ENCODE measurements at regions not wholly inside any gene's neighbourhood (a gene's known extent, or its start where the extent isn't known, plus 50 kb on each side); places are given as distances from the start of the nearest gene placed in this dataset.

GRCh38 chr18:72316497-72316896 is 227.6 kb downstream of the CBLN2 start:
- no peak for ATAC-seq (replicated peaks)
- Mint-ChIP-seq H3K36me3 (ENCODE audit: low read depth) (no peaks in the 10 kb centered on the region), H3K4me3 (no peak overlapping the region), H3K27me3 (no peaks in the 10 kb centered on the region), H3K9me3 (peaks cover 15% of the 10 kb centered on the region), H3K4me1 (no peaks in the 10 kb centered on the region), H3K27ac (no peak overlapping the region)

GRCh38 chr18:72283148-72283925 is 260.8 kb downstream of the CBLN2 start:
- Mint-ChIP-seq H3K4me3 (no peak overlapping the region), H3K4me1 (no peaks in the 10 kb centered on the region), H3K36me3 (ENCODE audit: low read depth) (no peaks in the 10 kb centered on the region), H3K27ac (no peak overlapping the region), H3K27me3 (no peaks in the 10 kb centered on the region), H3K9me3 (peaks cover 8% of the 10 kb centered on the region)
- no peak for ATAC-seq (replicated peaks)

GRCh38 chr18:72273025-72273424 is 271.1 kb downstream of the CBLN2 start:
- Mint-ChIP-seq H3K4me1 (no peaks in the 10 kb centered on the region), H3K4me3 (no peak overlapping the region), H3K27me3 (no peaks in the 10 kb centered on the region), H3K36me3 (ENCODE audit: low read depth) (no peaks in the 10 kb centered on the region), H3K9me3 (peaks cover 31% of the 10 kb centered on the region), H3K27ac (no peak overlapping the region)
- no peak for ATAC-seq (replicated peaks)

GRCh38 chr18:72261590-72261989 is 282.6 kb downstream of the CBLN2 start:
- no peak overlapping the region for H3K4me3 Mint-ChIP-seq
- no peaks in the 10 kb centered on the region for H3K4me1 Mint-ChIP-seq
- H3K9me3 Mint-ChIP-seq, result peaks cover 3% of the 10 kb centered on the region
- ATAC-seq (replicated peaks), result no peak
- no peak overlapping the region for H3K27ac Mint-ChIP-seq
- no peaks in the 10 kb centered on the region for H3K27me3 Mint-ChIP-seq
- H3K36me3 Mint-ChIP-seq (ENCODE audit: low read depth), result no peaks in the 10 kb centered on the region

- H3K4me1 Mint-ChIP-seq, result no peaks in the 10 kb centered on the region
These were observed 298.1 kb downstream of the CBLN2 start for GRCh38 chr18:72246076-72246475.

GRCh38 chr18:72235422-72235821 is 308.7 kb downstream of the CBLN2 start:
- H3K4me3 Mint-ChIP-seq, result no peak overlapping the region
- ATAC-seq (replicated peaks), result no peak
- H3K27me3 Mint-ChIP-seq, result no peaks in the 10 kb centered on the region
- no peaks in the 10 kb centered on the region for H3K4me1 Mint-ChIP-seq
- H3K27ac Mint-ChIP-seq, result no peak overlapping the region
- H3K36me3 Mint-ChIP-seq (ENCODE audit: low read depth), result no peaks in the 10 kb centered on the region
- H3K9me3 Mint-ChIP-seq, result peaks cover 10% of the 10 kb centered on the region

More at GRCh38 chr18:72246076-72246475, 298.1 kb downstream of the CBLN2 start:
- Mint-ChIP-seq H3K27ac (no peak overlapping the region), H3K36me3 (ENCODE audit: low read depth) (no peaks in the 10 kb centered on the region), H3K27me3 (no peaks in the 10 kb centered on the region), H3K4me3 (no peak overlapping the region), H3K9me3 (peaks cover 8% of the 10 kb centered on the region)
- ATAC-seq (replicated peaks), result no peak

GRCh38 chr18:72233106-72233505 is 311.0 kb downstream of the CBLN2 start:
- Mint-ChIP-seq H3K4me3 (no peak overlapping the region), H3K27me3 (no peaks in the 10 kb centered on the region), H3K9me3 (peaks cover 10% of the 10 kb centered on the region), H3K4me1 (no peaks in the 10 kb centered on the region), H3K27ac (no peak overlapping the region), H3K36me3 (ENCODE audit: low read depth) (no peaks in the 10 kb centered on the region)
- ATAC-seq (replicated peaks), result no peak

GRCh38 chr18:72232644-72233043 is 311.5 kb downstream of the CBLN2 start:
- peaks cover 10% of the 10 kb centered on the region for H3K9me3 Mint-ChIP-seq
- no peak overlapping the region for H3K4me3 Mint-ChIP-seq
- H3K4me1 Mint-ChIP-seq, result no peaks in the 10 kb centered on the region
- no peak overlapping the region for H3K27ac Mint-ChIP-seq
- H3K36me3 Mint-ChIP-seq (ENCODE audit: low read depth), result no peaks in the 10 kb centered on the region
- no peak for ATAC-seq (replicated peaks)
- no peaks in the 10 kb centered on the region for H3K27me3 Mint-ChIP-seq

- Mint-ChIP-seq H3K9me3 (peaks cover 4% of the 10 kb centered on the region), H3K27me3 (no peaks in the 10 kb centered on the region), H3K4me1 (no peaks in the 10 kb centered on the region), H3K36me3 (ENCODE audit: low read depth) (no peaks in the 10 kb centered on the region), H3K4me3 (no peak overlapping the region), H3K27ac (no peak overlapping the region)
- ATAC-seq (replicated peaks), result no peak
These were observed 318.2 kb downstream of the CBLN2 start for GRCh38 chr18:72225958-72226357.

GRCh38 chr18:72223733-72224132 is 320.4 kb downstream of the CBLN2 start:
- Mint-ChIP-seq H3K4me3 (no peak overlapping the region), H3K9me3 (peaks cover 4% of the 10 kb centered on the region), H3K27me3 (no peaks in the 10 kb centered on the region), H3K36me3 (ENCODE audit: low read depth) (no peaks in the 10 kb centered on the region), H3K27ac (no peak overlapping the region), H3K4me1 (no peaks in the 10 kb centered on the region)
- ATAC-seq (replicated peaks), result no peak

- H3K4me1 Mint-ChIP-seq, result no peaks in the 10 kb centered on the region
These were observed 335.0 kb downstream of the CBLN2 start for GRCh38 chr18:72208920-72209676.

GRCh38 chr18:72207280-72207679 is 336.9 kb downstream of the CBLN2 start:
- Mint-ChIP-seq H3K4me1 (no peaks in the 10 kb centered on the region), H3K27me3 (no peaks in the 10 kb centered on the region), H3K36me3 (ENCODE audit: low read depth) (no peaks in the 10 kb centered on the region), H3K9me3 (peaks cover 8% of the 10 kb centered on the region), H3K27ac (no peak overlapping the region), H3K4me3 (no peak overlapping the region)
- no peak for ATAC-seq (replicated peaks)

More at GRCh38 chr18:72208920-72209676, 335.0 kb downstream of the CBLN2 start:
- Mint-ChIP-seq H3K27ac (no peak overlapping the region), H3K9me3 (peaks cover 8% of the 10 kb centered on the region), H3K27me3 (no peaks in the 10 kb centered on the region), H3K36me3 (ENCODE audit: low read depth) (no peaks in the 10 kb centered on the region), H3K4me3 (no peak overlapping the region)
- no peak for ATAC-seq (replicated peaks)

- Mint-ChIP-seq H3K36me3 (ENCODE audit: low read depth) (no peaks in the 10 kb centered on the region), H3K27ac (no peak overlapping the region), H3K4me1 (no peaks in the 10 kb centered on the region), H3K27me3 (no peaks in the 10 kb centered on the region), H3K9me3 (peaks cover 8% of the 10 kb centered on the region), H3K4me3 (no peak overlapping the region)
- ATAC-seq (replicated peaks), result no peak
These were observed 337.3 kb downstream of the CBLN2 start for GRCh38 chr18:72206814-72207213.

GRCh38 chr18:72201032-72201431 is 343.1 kb downstream of the CBLN2 start:
- no peak for ATAC-seq (replicated peaks)
- H3K4me1 Mint-ChIP-seq, result no peaks in the 10 kb centered on the region
- H3K9me3 Mint-ChIP-seq, result peaks cover 3% of the 10 kb centered on the region
- no peaks in the 10 kb centered on the region for H3K27me3 Mint-ChIP-seq
- no peak overlapping the region for H3K27ac Mint-ChIP-seq
- no peaks in the 10 kb centered on the region for H3K36me3 Mint-ChIP-seq (ENCODE audit: low read depth)
- no peak overlapping the region for H3K4me3 Mint-ChIP-seq

- H3K36me3 Mint-ChIP-seq (ENCODE audit: low read depth), result no peaks in the 10 kb centered on the region
- H3K4me3 Mint-ChIP-seq, result no peak overlapping the region
- ATAC-seq (replicated peaks), result no peak
- peaks cover 6% of the 10 kb centered on the region for H3K9me3 Mint-ChIP-seq
- H3K27ac Mint-ChIP-seq, result no peak overlapping the region
- H3K27me3 Mint-ChIP-seq, result no peaks in the 10 kb centered on the region
- H3K4me1 Mint-ChIP-seq, result no peaks in the 10 kb centered on the region
These were observed 346.6 kb downstream of the CBLN2 start for GRCh38 chr18:72197591-72197990.

Measured in activated T-helper 17 cell treated with anti-CD3 and anti-CD28 coated beads, Interleukin-2, amount 50 U/mL, for 72 hours (primary cell).